GM13977 (cell line): ENCODE measurements at regions not wholly inside any gene's neighbourhood (a gene's known extent, or its start where the extent isn't known, plus 50 kb on each side); places are given as distances from the start of the nearest gene placed in this dataset.

Experiments
- DNase-seq: peaks from one replicate; pipeline ENCODE4 v3.0.0; 2012; ENCODE audit warnings: low spot score
- CTCF ChIP-seq: IDR thresholded peaks from 2 replicates; pipeline ENCODE4 v1.5.1; 2012; ENCODE audit warnings: mild to moderate bottlenecking, control low read depth; ENCODE audit not compliant: insufficient read depth; ENCODE audit errors: extremely low read depth, missing control alignments
- in situ Hi-C: fragments of 300-500 bp; cut with MboI; formaldehyde crosslinking; loops from one replicate; pipeline ENCODE4 v1.12.0; 2022; ENCODE audit warnings: low sequenced_read_pairs, low pct_unique_long_range_greater_than_20kb, mixed read lengths, inconsistent platforms; ENCODE audit not compliant: unreplicated experiment

GRCh38 chr15:69838994-69839393 lies 258.7 kb downstream of the TLE3 start:
- DNase-seq = no peak
- no peak for TF ChIP-seq CTCF
- in situ Hi-C loops = no loop called here

DNA sequence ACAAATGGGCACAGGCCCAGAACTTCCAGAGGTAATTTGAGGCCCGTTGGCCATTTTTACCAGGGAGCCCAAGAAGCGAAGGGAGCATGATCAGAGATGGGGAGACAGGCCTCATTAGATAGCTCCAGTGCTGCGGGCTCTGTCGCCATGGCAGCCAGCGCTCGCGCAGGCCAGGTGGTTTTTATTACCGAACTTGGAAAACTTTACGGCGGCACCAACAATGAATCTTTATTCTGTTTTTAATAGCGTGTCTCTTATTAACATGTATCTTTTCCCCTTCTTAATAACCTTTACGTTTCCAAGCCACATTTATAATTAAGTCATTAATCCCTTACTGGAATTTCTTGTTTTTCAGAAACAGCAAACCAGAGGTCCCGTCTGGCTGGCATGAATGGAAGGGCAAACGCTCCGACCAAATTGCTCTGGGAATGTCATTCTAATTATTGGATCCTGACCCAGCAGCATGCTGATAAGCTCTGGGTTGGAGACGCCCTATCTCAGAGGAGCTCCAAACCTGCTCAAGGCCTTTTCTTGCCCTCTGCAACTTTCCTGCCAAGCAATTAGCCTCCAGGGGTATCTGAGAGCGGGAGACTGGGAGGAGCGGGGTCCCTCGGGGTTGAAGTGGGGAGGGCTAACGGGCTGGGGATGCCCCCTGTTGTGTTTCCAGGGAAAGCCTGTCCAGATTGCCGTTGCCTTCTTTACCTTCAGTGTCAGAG lies 256.4 kb downstream of the TLE3 start:
- in situ Hi-C loops = no loop called here
- no peak for TF ChIP-seq CTCF
- no peak for DNase-seq

GRCh38 chr15:69842851-69843250 lies 254.9 kb downstream of the TLE3 start:
- no peak for TF ChIP-seq CTCF
- in situ Hi-C loops = no loop called here

DNA sequence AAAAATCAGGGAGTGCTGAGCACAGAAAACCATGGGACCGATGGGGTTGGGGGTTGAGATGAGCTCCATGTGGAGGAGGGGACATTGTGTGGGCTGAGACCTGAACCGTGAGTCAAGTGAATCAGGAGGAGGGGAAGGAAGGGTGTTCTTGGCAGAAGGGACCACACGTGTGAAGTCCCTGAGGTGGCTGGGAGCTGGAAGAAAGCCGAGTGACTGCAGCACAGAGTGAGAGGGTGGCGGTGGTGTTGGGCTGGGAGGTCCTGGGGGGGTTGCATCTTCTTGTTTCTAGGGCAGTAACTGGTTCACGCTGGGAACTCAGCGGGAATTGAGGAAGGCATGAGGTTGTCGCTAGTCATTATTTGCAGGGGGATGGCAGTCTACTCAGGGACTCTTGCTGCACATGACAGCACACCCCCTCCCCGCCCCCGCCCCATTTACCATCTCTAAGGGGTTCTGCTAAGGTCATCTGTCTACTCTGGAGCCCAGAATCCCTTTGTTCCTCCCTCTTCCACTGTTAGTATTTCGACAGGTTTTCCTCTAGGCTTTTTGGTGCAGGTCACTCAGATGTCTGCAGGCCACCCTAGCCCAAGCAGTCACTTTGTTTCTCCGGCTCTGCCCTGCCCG lies 254.3 kb downstream of the TLE3 start:
- DNase-seq = no peak
- TF ChIP-seq CTCF = no peak
- in situ Hi-C loops = no loop called here

More at GRCh38 chr15:69842851-69843250, 254.9 kb downstream of the TLE3 start:
- no peak for DNase-seq

GRCh38 chr15:69843900-69844304 lies 253.8 kb downstream of the TLE3 start:
- no peak for DNase-seq
- no peak for TF ChIP-seq CTCF
- in situ Hi-C loops = no loop called here

DNA sequence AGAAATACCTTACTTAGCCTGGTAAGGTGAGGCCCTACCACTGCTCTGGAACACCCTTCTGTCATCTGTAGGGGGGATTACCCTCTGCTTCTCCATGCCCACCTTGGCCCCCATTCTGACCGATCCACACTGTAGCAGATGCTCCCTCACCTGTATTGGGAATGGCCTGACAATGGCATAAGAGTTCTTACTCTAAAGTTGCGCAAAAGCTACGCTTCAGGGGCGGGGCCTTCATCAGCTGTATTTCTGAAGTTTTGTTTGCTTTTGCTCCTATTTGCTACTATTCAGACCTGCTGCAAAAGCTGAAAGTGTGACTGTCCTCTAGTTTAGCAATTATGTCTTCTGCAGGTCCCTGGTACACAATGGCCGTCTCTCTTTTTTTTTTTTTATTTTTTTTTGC lies 252.6 kb downstream of the TLE3 start:
- in situ Hi-C loops = no loop called here
- no peak for DNase-seq
- no peak for TF ChIP-seq CTCF
